ENCODE measurements at regions not wholly inside any gene's neighbourhood (a gene's known extent, or its start where the extent isn't known, plus 50 kb on each side); places are given as distances from the start of the nearest gene placed in this dataset.

- ChIA-PET CTCF (no interaction called here), POLR2A (no interaction called here)
- Histone ChIP-seq H3K4me1 (ENCODE audit: control extremely low read depth in 1 of 4, control insufficient read depth in 4 of 4, insufficient read depth in 4 of 4, low read length in 3 of 4) (no peaks in the 10 kb centered on the region), H3K27ac (ENCODE audit: insufficient read depth in 1 of 2, low read depth in 1 of 2, low read length in 2 of 2, poor library complexity in 1 of 2, severe bottlenecking in 2 of 2) (no peak overlapping the region), H3K36me3 (ENCODE audit: control insufficient read depth in 4 of 4, insufficient read depth in 4 of 4, low read length in 3 of 4) (no peaks in the 10 kb centered on the region), H3K9me3 (ENCODE audit: control extremely low read depth in 1 of 5, control insufficient read depth in 4 of 5, insufficient read depth in 2 of 5, low read depth in 1 of 5, low read length in 4 of 5) (peaks cover 0 to 3% (median 1%) of the 10 kb centered on the region in 5 experiments), H3K4me3 (ENCODE audit: control insufficient read depth in 1 of 7, extremely low read depth in 1 of 7, insufficient read depth in 4 of 7, low read depth in 2 of 7, low read length in 6 of 7) (no peak overlapping the region), H3K27me3 (replicated peaks in 2 of 5; ENCODE audit: control insufficient read depth in 4 of 5, insufficient read depth in 5 of 5, low read length in 4 of 5) (no peaks in the 10 kb centered on the region)
- no peak for DNase-seq
- WGBS (ENCODE audit: insufficient coverage), result 95% methylated on average over 5 of the region's 7 CpGs
These were observed 441.1 kb upstream of the HTR2A start for GRCh38 chr13:47337781-47338507.

DNA sequence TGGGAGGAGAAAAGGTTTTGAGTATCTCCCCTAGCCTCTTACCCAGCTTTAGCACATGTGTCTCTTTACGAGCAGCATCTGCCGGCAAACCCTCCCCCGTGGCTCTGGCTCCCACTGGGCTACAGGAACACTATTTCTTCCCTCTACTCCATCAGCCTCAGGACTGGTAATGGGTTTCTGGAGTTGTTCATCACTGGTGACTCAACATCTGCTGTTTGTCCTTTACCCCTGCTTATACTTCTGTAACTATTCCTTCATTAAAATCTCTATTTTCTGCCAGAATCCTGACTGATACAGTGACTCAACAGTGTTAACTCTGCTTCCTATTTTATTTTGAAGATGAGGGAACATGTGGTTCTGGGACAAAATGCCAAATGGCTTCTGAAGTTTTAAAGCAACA is 437.3 kb upstream of the HTR2A start:
- Histone ChIP-seq H3K9me3 (ENCODE audit: control extremely low read depth in 1 of 5, control insufficient read depth in 4 of 5, insufficient read depth in 2 of 5, low read depth in 1 of 5, low read length in 4 of 5) (peaks cover 0 to 2% (median 0%) of the 10 kb centered on the region in 5 experiments), H3K27ac (ENCODE audit: insufficient read depth in 1 of 2, low read depth in 1 of 2, low read length in 2 of 2, poor library complexity in 1 of 2, severe bottlenecking in 2 of 2) (no peak overlapping the region)

DNA sequence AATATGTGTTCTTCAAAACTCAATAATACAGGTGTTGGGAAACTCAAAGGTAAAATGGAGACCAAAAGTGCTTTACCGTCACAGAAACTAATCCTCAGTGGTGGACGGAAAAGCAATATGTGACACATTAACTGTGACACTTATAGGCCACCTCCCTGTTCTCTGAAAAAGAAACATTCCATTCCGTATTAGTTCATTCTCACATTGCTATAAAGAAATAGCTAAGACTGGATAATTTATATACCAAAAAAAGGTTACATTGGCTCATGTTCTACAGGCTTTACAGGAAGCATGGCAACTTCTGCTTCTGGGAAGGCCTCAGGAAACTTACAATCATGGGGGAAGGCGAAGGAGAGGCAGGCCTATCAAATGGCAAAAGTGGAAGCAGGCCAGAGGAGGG is 435.3 kb upstream of the HTR2A start:
- H3K27ac ChIP-seq (ENCODE audit: insufficient read depth in 1 of 2, low read depth in 1 of 2, low read length in 2 of 2, poor library complexity in 1 of 2, severe bottlenecking in 2 of 2), result no peak overlapping the region
- 94% methylated on average over 2 of the region's 4 CpGs for WGBS (ENCODE audit: insufficient coverage)
- CTCF ChIA-PET, result no interaction called here

More for the DNA sequence above, 437.3 kb upstream of the HTR2A start:
- CTCF ChIA-PET, result interaction anchor here (1.3 kb wide), 1 partner anchor 12 kb away, joined by 3 read pairs; no protein-coding TSS in a partner anchor
- H3K4me1 ChIP-seq (ENCODE audit: control extremely low read depth in 1 of 4, control insufficient read depth in 4 of 4, insufficient read depth in 4 of 4, low read length in 3 of 4), result no peaks in the 10 kb centered on the region
- H3K36me3 ChIP-seq (ENCODE audit: control insufficient read depth in 4 of 4, insufficient read depth in 4 of 4, low read length in 3 of 4), result no peaks in the 10 kb centered on the region
- DNase-seq, result no peak
- no peak overlapping the region for H3K4me3 ChIP-seq (ENCODE audit: control insufficient read depth in 1 of 7, extremely low read depth in 1 of 7, insufficient read depth in 4 of 7, low read depth in 2 of 7, low read length in 6 of 7)
- H3K27me3 ChIP-seq (replicated peaks in 2 of 5; ENCODE audit: control insufficient read depth in 4 of 5, insufficient read depth in 5 of 5, low read length in 4 of 5), result no peaks in the 10 kb centered on the region
- WGBS (ENCODE audit: insufficient coverage), result no CpG with 5 or more reads among the region's 3 CpGs
- POLR2A ChIA-PET, result no interaction called here

GRCh38 chr13:47330031-47330430 is 433.2 kb upstream of the HTR2A start:
- Histone ChIP-seq H3K27ac (ENCODE audit: insufficient read depth in 1 of 2, low read depth in 1 of 2, low read length in 2 of 2, poor library complexity in 1 of 2, severe bottlenecking in 2 of 2) (no peak overlapping the region), H3K27me3 (replicated peaks in 2 of 5; ENCODE audit: control insufficient read depth in 4 of 5, insufficient read depth in 5 of 5, low read length in 4 of 5) (no peaks in the 10 kb centered on the region), H3K4me1 (ENCODE audit: control extremely low read depth in 1 of 4, control insufficient read depth in 4 of 4, insufficient read depth in 4 of 4, low read length in 3 of 4) (no peaks in the 10 kb centered on the region), H3K4me3 (ENCODE audit: control insufficient read depth in 1 of 7, extremely low read depth in 1 of 7, insufficient read depth in 4 of 7, low read depth in 2 of 7, low read length in 6 of 7) (no peak overlapping the region), H3K36me3 (ENCODE audit: control insufficient read depth in 4 of 4, insufficient read depth in 4 of 4, low read length in 3 of 4) (no peaks in the 10 kb centered on the region), H3K9me3 (ENCODE audit: control extremely low read depth in 1 of 5, control insufficient read depth in 4 of 5, insufficient read depth in 2 of 5, low read depth in 1 of 5, low read length in 4 of 5) (peaks cover 0 to 2% (median 0%) of the 10 kb centered on the region in 5 experiments)
- POLR2A ChIA-PET, result no interaction called here
- no peak for DNase-seq
- CTCF ChIA-PET, result no interaction called here
- WGBS (ENCODE audit: insufficient coverage), result 98% methylated on average over 6 of the region's 6 CpGs

More for the DNA sequence above, 435.3 kb upstream of the HTR2A start:
- Histone ChIP-seq H3K27me3 (replicated peaks in 2 of 5; ENCODE audit: control insufficient read depth in 4 of 5, insufficient read depth in 5 of 5, low read length in 4 of 5) (no peaks in the 10 kb centered on the region), H3K4me3 (ENCODE audit: control insufficient read depth in 1 of 7, extremely low read depth in 1 of 7, insufficient read depth in 4 of 7, low read depth in 2 of 7, low read length in 6 of 7) (no peak overlapping the region), H3K4me1 (ENCODE audit: control extremely low read depth in 1 of 4, control insufficient read depth in 4 of 4, insufficient read depth in 4 of 4, low read length in 3 of 4) (no peaks in the 10 kb centered on the region), H3K36me3 (ENCODE audit: control insufficient read depth in 4 of 4, insufficient read depth in 4 of 4, low read length in 3 of 4) (no peaks in the 10 kb centered on the region), H3K9me3 (ENCODE audit: control extremely low read depth in 1 of 5, control insufficient read depth in 4 of 5, insufficient read depth in 2 of 5, low read depth in 1 of 5, low read length in 4 of 5) (peaks cover 0 to 2% (median 0%) of the 10 kb centered on the region in 5 experiments)
- POLR2A ChIA-PET, result no interaction called here
- DNase-seq, result no peak

- no peak for DNase-seq
- no peaks in the 10 kb centered on the region for H3K27me3 ChIP-seq (replicated peaks in 2 of 5; ENCODE audit: control insufficient read depth in 4 of 5, insufficient read depth in 5 of 5, low read length in 4 of 5)
- no peak overlapping the region for H3K27ac ChIP-seq (ENCODE audit: insufficient read depth in 1 of 2, low read depth in 1 of 2, low read length in 2 of 2, poor library complexity in 1 of 2, severe bottlenecking in 2 of 2)
- CTCF ChIA-PET, result no interaction called here
- no peaks in the 10 kb centered on the region for H3K9me3 ChIP-seq (ENCODE audit: control extremely low read depth in 1 of 5, control insufficient read depth in 4 of 5, insufficient read depth in 2 of 5, low read depth in 1 of 5, low read length in 4 of 5)
- no peak overlapping the region for H3K4me3 ChIP-seq (ENCODE audit: control insufficient read depth in 1 of 7, extremely low read depth in 1 of 7, insufficient read depth in 4 of 7, low read depth in 2 of 7, low read length in 6 of 7)
- no peaks in the 10 kb centered on the region for H3K4me1 ChIP-seq (ENCODE audit: control extremely low read depth in 1 of 4, control insufficient read depth in 4 of 4, insufficient read depth in 4 of 4, low read length in 3 of 4)
- WGBS (ENCODE audit: insufficient coverage), result no CpG with 5 or more reads among the region's 1 CpG
- POLR2A ChIA-PET, result no interaction called here
- H3K36me3 ChIP-seq (ENCODE audit: control insufficient read depth in 4 of 4, insufficient read depth in 4 of 4, low read length in 3 of 4), result no peaks in the 10 kb centered on the region
These were observed 431.0 kb upstream of the HTR2A start for GRCh38 chr13:47327861-47328260.

- CTCF ChIA-PET, result no interaction called here
- Histone ChIP-seq H3K36me3 (ENCODE audit: control insufficient read depth in 4 of 4, insufficient read depth in 4 of 4, low read length in 3 of 4) (no peaks in the 10 kb centered on the region), H3K27me3 (replicated peaks in 2 of 5; ENCODE audit: control insufficient read depth in 4 of 5, insufficient read depth in 5 of 5, low read length in 4 of 5) (no peaks in the 10 kb centered on the region), H3K4me3 (ENCODE audit: control insufficient read depth in 1 of 7, extremely low read depth in 1 of 7, insufficient read depth in 4 of 7, low read depth in 2 of 7, low read length in 6 of 7) (no peak overlapping the region), H3K27ac (ENCODE audit: insufficient read depth in 1 of 2, low read depth in 1 of 2, low read length in 2 of 2, poor library complexity in 1 of 2, severe bottlenecking in 2 of 2) (no peak overlapping the region), H3K9me3 (ENCODE audit: control extremely low read depth in 1 of 5, control insufficient read depth in 4 of 5, insufficient read depth in 2 of 5, low read depth in 1 of 5, low read length in 4 of 5) (no peaks in the 10 kb centered on the region), H3K4me1 (ENCODE audit: control extremely low read depth in 1 of 4, control insufficient read depth in 4 of 4, insufficient read depth in 4 of 4, low read length in 3 of 4) (no peaks in the 10 kb centered on the region)
- no peak for DNase-seq
- POLR2A ChIA-PET, result no interaction called here
- WGBS (ENCODE audit: insufficient coverage), result 96% methylated on average over 2 of the region's 2 CpGs
These were observed 429.2 kb upstream of the HTR2A start for GRCh38 chr13:47326061-47326460.

- ChIA-PET POLR2A (no interaction called here), CTCF (no interaction called here)
- DNase-seq, result no peak
- H3K27me3 ChIP-seq (replicated peaks in 2 of 5; ENCODE audit: control insufficient read depth in 4 of 5, insufficient read depth in 5 of 5, low read length in 4 of 5), result no peaks in the 10 kb centered on the region
- H3K36me3 ChIP-seq (ENCODE audit: control insufficient read depth in 4 of 4, insufficient read depth in 4 of 4, low read length in 3 of 4), result no peaks in the 10 kb centered on the region
- no peaks in the 10 kb centered on the region for H3K4me1 ChIP-seq (ENCODE audit: control extremely low read depth in 1 of 4, control insufficient read depth in 4 of 4, insufficient read depth in 4 of 4, low read length in 3 of 4)
- H3K27ac ChIP-seq (ENCODE audit: insufficient read depth in 1 of 2, low read depth in 1 of 2, low read length in 2 of 2, poor library complexity in 1 of 2, severe bottlenecking in 2 of 2), result no peak overlapping the region
- H3K4me3 ChIP-seq (ENCODE audit: control insufficient read depth in 1 of 7, extremely low read depth in 1 of 7, insufficient read depth in 4 of 7, low read depth in 2 of 7, low read length in 6 of 7), result no peak overlapping the region
- WGBS (ENCODE audit: insufficient coverage), result 80% methylated on average over 3 of the region's 3 CpGs
- no peaks in the 10 kb centered on the region for H3K9me3 ChIP-seq (ENCODE audit: control extremely low read depth in 1 of 5, control insufficient read depth in 4 of 5, insufficient read depth in 2 of 5, low read depth in 1 of 5, low read length in 4 of 5)
These were observed 420.5 kb upstream of the HTR2A start for GRCh38 chr13:47317356-47317755.

Measured in common myeloid progenitor, CD34-positive (primary cell).